ENCODE measurements at regions not wholly inside any gene's neighbourhood (a gene's known extent, or its start where the extent isn't known, plus 50 kb on each side); places are given as distances from the start of the nearest gene placed in this dataset.

DNA sequence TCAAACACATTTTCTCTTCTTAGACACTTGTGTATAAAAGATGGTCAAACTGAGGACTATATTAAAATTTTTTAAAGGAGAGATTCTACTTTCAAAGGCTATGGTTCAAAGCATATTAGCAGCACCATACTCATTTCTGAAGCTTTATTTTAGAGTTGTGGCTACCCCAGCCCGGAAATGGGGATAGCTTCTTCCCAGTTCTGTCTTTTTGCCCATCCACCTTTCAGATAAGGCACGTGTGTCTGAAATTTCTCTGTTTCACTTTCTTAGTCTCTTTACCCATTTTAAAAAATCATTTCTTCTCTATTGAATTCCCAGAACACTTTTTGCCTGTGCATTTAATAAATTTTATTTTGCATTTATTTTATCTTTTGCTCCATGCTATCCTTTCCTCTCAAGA, 431.5 kb downstream of the RNF144A start:
- H3K9ac ChIP-seq (ENCODE audit: extremely low read depth, insufficient read length, low read length): no peak overlapping the region
- no peaks in the 10 kb centered on the region for H3K79me2 ChIP-seq (ENCODE audit: insufficient read depth, low read length)
- no peak overlapping the region for H4K91ac ChIP-seq (ENCODE audit: insufficient read length, low read depth, low read length)
- H4K5ac ChIP-seq (ENCODE audit: insufficient read length, low read depth, low read length): no peak overlapping the region
- no peak overlapping the region for H3K23ac ChIP-seq (ENCODE audit: insufficient read length, low read depth, low read length)
- H2AFZ ChIP-seq (ENCODE audit: low read length): no peak overlapping the region
- H2BK20ac ChIP-seq (ENCODE audit: low read depth, low read length, poor library complexity, severe bottlenecking): no peak overlapping the region
- no peak overlapping the region for H3K4me3 Mint-ChIP-seq
- no peak overlapping the region for H3K56ac ChIP-seq (ENCODE audit: insufficient read length, low read depth, low read length)
- no peak overlapping the region for H2BK15ac ChIP-seq (ENCODE audit: low read depth, low read length)
- no peaks in the 10 kb centered on the region for H3K27me3 ChIP-seq (ENCODE audit: insufficient read depth, low read length)
- no peak for DNase-seq
- H3K36me3 Mint-ChIP-seq (ENCODE audit: insufficient read depth in 1 of 3, low read depth in 3 of 3): 0 out of 7 replicates have a peak, but pooled peaks cover 0 to under 1% (median 0%) of the 10 kb centered on the region in 3 experiments
- H3K9me3 Mint-ChIP-seq: no peaks in the 10 kb centered on the region
- no peak overlapping the region for H3T11ph ChIP-seq (ENCODE audit: low read length)
- no peaks in the 10 kb centered on the region for H3K4me1 Mint-ChIP-seq
- no peak overlapping the region for H3K4ac ChIP-seq (ENCODE audit: low read depth, low read length)
- no peaks in the 10 kb centered on the region; the same call in 1 of the 2 replicates for H3K27me3 Mint-ChIP-seq (ENCODE audit: low read depth)
- no peak overlapping the region for H4K8ac ChIP-seq (replicated peaks; ENCODE audit: insufficient read length, low read depth, low read length)
- H2AK5ac ChIP-seq (ENCODE audit: insufficient read length, low read length): no peak overlapping the region
- H2BK120ac ChIP-seq (ENCODE audit: low read depth, low read length, poor library complexity, severe bottlenecking): no peak overlapping the region
- no CpG with 5 or more reads among the region's 2 CpGs for WGBS (ENCODE audit: extremely low coverage, insufficient read length, low lambda C conversion rate)
- no peak overlapping the region for H2BK5ac ChIP-seq (ENCODE audit: insufficient read length, low read length)
- H2BK12ac ChIP-seq (ENCODE audit: insufficient read length, low read depth, low read length): no peak overlapping the region
- no peak overlapping the region for H3K27ac Mint-ChIP-seq
- H3K18ac ChIP-seq (ENCODE audit: insufficient read length, low read depth, low read length): no peak overlapping the region
- no peaks in the 10 kb centered on the region for H3K4me1 ChIP-seq (ENCODE audit: insufficient read depth, low read length)
- no peak overlapping the region for H3K27ac ChIP-seq (ENCODE audit: insufficient read length, low read depth, low read length)
- no peak for TF ChIP-seq CTCF (conservative IDR thresholded peaks at IDR 0.05)
- no peak overlapping the region for H3K14ac ChIP-seq (ENCODE audit: insufficient read depth, low read length)
- no peaks in the 10 kb centered on the region for H4K20me1 ChIP-seq (ENCODE audit: control insufficient read depth, insufficient read depth, insufficient read length)
- H3K79me1 ChIP-seq (ENCODE audit: insufficient read depth, low read depth, low read length, poor library complexity, severe bottlenecking): no peaks in the 10 kb centered on the region
- H3K4me2 ChIP-seq (ENCODE audit: insufficient read depth, insufficient read length, low read length): no peak overlapping the region
- no peaks in the 10 kb centered on the region for H3K23me2 ChIP-seq (ENCODE audit: insufficient read length, low read depth, low read length, poor library complexity, severe bottlenecking)
- no peaks in the 10 kb centered on the region for H3K9me3 ChIP-seq (ENCODE audit: control insufficient read depth, low read depth, low read length)

All from H9 (cell line).